ENCODE measurements at regions not wholly inside any gene's neighbourhood (a gene's known extent, or its start where the extent isn't known, plus 50 kb on each side); places are given as distances from the start of the nearest gene placed in this dataset.
"Not testable (repeated sequence)": the region's sequence is repeated elsewhere in the genome, so short reads cannot be mapped to it uniquely, and the experiment has no call there.

- FAIRE-seq (no peak), DNase-seq (ENCODE audit: low spot score) (no peak)
Measured at GRCh38 chr5:82562696-82563240, 284.6 kb upstream of the RPS23 start.

DNA sequence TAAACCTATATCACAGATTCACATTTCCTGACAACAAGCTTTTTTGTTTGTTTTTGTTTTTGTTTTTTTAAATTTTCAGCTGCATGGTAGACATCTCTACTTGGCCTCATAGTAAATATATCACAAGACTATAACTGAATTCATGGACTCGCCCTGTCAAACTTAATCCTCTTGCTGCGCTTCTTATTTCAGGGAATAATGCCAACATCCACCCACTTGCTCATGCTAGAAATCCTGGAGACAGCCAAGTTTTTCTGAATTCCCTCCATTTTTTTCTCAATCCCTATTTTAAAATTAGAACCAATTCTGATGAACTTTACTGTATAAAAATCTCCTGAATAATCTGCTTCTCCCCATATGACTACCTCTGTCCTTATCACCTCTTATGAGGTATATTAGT, 283.6 kb upstream of the RPS23 start:
- no peak for FAIRE-seq
- DNase-seq (ENCODE audit: low spot score) = no peak

- no peak for FAIRE-seq
- DNase-seq (ENCODE audit: low spot score) = no peak
Measured at GRCh38 chr5:82560969-82561368, 282.8 kb upstream of the RPS23 start.

- no peak for FAIRE-seq
- no peak for DNase-seq (ENCODE audit: low spot score)
Measured at GRCh38 chr5:82560561-82560960, 282.4 kb upstream of the RPS23 start.

DNA sequence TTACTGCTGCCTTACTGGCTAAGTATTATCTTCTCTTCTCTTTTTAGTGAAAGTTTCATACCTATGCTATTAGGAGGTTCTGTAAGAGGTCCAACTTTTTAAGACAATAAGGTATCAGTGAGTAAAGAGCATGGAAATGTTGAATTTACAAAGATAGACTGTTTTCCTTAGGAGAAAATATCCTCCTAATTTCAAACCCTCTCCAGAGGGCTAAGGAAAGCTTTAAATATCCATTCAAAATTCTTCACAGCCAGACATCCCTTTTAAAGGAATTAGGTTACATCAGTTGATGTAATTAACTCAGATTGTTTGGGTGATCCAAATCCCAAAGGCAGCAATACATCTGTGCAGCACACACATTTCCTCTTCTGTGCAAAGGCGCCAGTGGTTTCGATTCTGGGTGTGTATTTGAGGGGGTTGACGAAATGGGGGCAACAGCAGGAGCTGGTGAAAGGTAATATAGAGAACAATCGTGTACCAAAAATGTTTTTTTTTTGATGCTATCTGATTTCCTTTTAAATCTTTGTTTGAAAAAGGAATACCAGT, 273.8 kb upstream of the RPS23 start:
- DNase-seq (ENCODE audit: low spot score) = no peak
- FAIRE-seq = no peak

GRCh38 chr5:82551192-82551591, 273.0 kb upstream of the RPS23 start:
- no peak for FAIRE-seq

GRCh38 chr5:82549263-82549662, 271.1 kb upstream of the RPS23 start:
- no peak for FAIRE-seq
- DNase-seq (ENCODE audit: low spot score) = no peak

More at GRCh38 chr5:82551192-82551591, 273.0 kb upstream of the RPS23 start:
- DNase-seq (ENCODE audit: low spot score) = no peak

DNA sequence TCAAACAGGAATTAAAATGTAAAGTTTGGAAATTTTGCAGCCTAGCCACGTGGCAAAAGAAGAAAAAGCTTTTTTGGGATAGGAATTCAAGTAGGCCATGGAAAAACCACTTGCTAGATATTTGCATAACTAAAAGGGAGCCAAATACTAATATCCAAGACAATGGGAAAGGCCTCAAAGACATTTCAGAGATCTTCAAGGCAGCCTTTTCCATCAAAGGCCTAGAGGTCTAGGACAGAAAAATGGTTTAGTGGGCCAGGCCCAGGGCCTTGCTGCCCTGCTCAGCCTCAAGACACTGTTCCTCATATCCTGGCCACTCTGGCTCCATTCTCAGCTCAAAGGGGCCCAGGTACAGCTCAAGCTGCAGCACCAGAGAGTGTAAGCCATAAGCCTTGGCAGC, 265.9 kb upstream of the RPS23 start:
- FAIRE-seq (no peak), DNase-seq (ENCODE audit: low spot score) (no peak)

- DNase-seq (ENCODE audit: low spot score) (no peak), FAIRE-seq (no peak)
Measured at GRCh38 chr5:82540301-82540700, 262.1 kb upstream of the RPS23 start.

DNA sequence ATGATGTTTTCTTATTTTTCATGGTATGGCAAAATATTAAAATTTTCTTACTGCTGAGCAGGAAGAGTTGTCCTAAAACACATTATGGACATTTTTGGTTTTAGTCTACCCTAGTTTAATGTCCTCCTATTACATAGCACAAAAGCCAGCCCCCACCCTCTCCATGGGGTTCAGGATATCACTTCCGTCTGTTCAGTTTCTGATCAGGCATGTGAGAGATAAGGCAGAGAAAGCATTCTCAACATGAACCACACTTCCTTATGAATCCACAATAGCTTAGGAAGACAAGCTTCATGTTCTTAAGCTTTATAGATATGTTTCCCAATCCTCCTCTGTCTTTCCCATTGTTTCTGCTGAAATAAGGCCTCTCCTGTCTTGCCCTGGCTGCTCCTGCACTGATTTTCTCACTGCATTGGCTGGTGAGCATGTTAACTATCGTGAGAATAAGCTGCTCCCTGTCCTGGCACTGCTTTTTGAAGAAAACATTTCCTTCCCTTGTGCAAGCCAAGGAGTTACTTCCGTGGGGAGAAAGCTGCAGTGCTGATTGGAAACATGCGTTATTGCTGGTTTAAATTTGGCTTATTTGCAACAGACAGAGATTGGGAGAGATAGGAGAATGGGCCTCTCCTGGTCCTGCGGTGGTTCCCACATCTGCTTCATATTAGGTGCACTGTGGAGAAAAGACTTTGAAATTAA, 260.3 kb upstream of the RPS23 start:
- no peak for FAIRE-seq
- no peak for DNase-seq (ENCODE audit: low spot score)

DNA sequence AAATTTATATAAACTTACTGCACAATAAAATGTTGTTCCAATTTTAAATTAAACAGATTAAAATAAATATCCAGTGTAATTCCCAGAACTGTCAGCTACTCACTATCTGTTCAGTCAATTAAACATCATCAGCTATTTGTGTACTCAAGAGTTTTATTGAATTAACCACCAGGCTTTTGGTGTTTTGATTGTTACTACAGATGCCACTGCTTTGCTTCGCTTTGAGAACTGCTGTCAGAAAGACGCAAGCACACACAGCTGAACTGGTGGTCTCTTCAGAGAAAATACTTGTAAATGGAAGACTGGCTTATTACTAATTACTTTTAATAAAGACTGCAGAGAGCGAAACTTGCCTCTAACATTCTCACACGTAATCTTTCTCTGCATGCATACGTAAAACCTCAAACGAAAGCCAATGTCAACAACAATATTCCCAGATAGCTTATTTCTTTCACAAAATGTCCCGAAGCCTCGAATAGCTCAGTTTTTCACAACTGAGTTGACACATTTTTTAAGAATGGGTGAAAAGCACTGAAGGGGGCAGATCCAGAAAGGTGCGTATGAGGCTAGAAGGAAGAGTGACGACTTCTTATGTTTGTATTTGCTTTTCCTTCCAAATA, 259.6 kb upstream of the RPS23 start:
- FAIRE-seq (no peak), DNase-seq (ENCODE audit: low spot score) (no peak)

DNA sequence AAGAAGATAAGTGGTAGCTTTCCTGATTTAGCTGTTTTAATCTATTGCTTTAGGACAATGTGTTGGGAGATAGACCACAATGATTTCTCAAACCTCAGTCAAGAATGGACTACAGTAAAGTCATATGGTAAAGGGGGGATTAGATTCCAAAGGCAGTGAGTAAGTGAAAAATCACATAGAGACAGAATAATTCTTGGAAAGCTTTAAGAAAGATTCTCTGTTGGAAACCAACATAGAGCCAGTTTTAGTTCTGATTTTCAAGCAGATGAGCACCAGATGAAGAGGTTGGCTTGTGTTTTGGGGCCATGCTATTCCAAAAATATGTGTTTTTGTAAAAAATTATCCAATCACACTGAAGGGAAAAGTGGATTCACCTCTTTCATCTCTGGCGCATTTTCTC, 256.8 kb upstream of the RPS23 start:
- FAIRE-seq (no peak), DNase-seq (ENCODE audit: low spot score) (no peak)

GRCh38 chr5:82532075-82532474, 253.9 kb upstream of the RPS23 start:
- not testable (repeated sequence) for DNase-seq (ENCODE audit: low spot score); FAIRE-seq

- FAIRE-seq (no peak), DNase-seq (ENCODE audit: low spot score) (no peak)
Measured at GRCh38 chr5:82526540-82526939, 248.4 kb upstream of the RPS23 start.

DNA sequence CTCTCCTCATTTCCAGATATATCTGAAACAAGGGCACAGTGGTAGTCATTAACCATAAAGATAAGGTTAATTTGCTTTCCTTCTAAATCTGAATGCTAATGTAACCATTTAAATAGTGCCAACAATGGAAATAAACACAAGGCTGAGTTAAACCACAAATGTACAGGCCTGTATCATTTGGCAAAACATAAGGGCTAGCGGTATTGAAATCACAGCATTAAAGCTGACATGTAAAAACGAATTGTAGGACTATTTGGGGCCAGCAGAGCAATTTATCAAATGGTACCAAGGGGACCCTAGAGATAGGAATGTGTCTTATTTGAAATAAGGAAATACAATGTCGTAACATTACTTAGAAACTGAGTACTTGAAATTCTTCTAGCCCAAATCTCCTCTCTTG, 247.5 kb upstream of the RPS23 start:
- FAIRE-seq (no peak), DNase-seq (ENCODE audit: low spot score) (no peak)

DNA sequence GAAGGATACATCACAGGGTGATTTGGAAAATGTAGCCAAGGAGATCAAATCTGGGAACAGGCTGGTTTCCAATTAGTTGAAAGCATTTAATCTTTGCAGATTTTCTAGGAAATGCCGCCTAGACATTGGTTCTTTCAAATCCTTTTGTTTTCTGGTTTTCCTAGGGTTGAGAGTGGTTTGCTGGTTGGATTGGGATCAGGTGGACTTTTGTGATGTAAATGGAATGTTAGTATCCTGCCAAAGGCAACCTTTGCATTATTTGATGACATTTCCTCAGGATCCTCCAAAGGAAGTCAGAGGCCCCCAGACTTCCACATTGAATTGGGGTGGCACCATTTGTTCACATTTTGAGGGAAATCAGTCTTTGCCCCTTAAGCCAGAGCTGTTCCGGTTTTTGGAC, 245.5 kb upstream of the RPS23 start:
- FAIRE-seq (no peak), DNase-seq (ENCODE audit: low spot score) (no peak)

DNA sequence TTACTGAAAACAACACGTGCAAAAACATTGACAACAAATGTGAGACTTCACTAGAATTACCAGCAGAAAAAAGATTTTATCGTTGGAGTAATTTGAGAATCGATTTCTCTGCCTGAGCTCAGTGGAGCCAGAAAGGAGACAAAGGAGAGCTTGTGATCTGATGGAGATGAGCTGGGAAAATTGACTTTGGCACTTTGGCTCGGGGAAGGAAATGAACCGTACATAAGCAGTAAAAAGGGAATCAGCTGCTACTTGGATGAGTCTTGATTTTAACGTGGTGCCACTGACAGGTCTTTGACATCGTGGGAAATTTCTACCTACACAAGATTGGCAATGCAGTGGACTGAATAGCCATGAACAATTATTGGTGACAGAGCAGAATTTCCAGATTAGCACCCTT, 244.7 kb upstream of the RPS23 start:
- no peak for DNase-seq (ENCODE audit: low spot score)
- FAIRE-seq = no peak

GRCh38 chr5:82521431-82522051, 243.4 kb upstream of the RPS23 start:
- FAIRE-seq = no peak

GRCh38 chr5:82519558-82519957, 241.4 kb upstream of the RPS23 start:
- no peak for FAIRE-seq

More at GRCh38 chr5:82521431-82522051, 243.4 kb upstream of the RPS23 start:
- DNase-seq (ENCODE audit: low spot score) = no peak

GRCh38 chr5:82517544-82518075, 239.5 kb upstream of the RPS23 start:
- no peak for FAIRE-seq
- no peak for DNase-seq (ENCODE audit: low spot score)

More at GRCh38 chr5:82519558-82519957, 241.4 kb upstream of the RPS23 start:
- DNase-seq (ENCODE audit: low spot score) = no peak

GRCh38 chr5:82513738-82514137, 235.6 kb upstream of the RPS23 start:
- no peak for DNase-seq (ENCODE audit: low spot score)
- no peak for FAIRE-seq

- FAIRE-seq (no peak), DNase-seq (ENCODE audit: low spot score) (no peak)
Measured at GRCh38 chr5:82512025-82512424, 233.9 kb upstream of the RPS23 start.
